SJSA1 (cell line): ENCODE measurements at regions not wholly inside any gene's neighbourhood (a gene's known extent, or its start where the extent isn't known, plus 50 kb on each side); places are given as distances from the start of the nearest gene placed in this dataset.
A peak's percentile ranks its signal among the peaks of the same experiment; 100 is the strongest.
"Not testable (repeated sequence)": the region's sequence is repeated elsewhere in the genome, so short reads cannot be mapped to it uniquely, and the experiment has no call there.

Source experiments
- DNase-seq, 2 experiments: peaks; one replicate each; pipeline ENCODE4 v3.0.0-alpha.2; 2015 to 2020; ENCODE audit warnings: low spot score in 2 of 2, low read depth in 1 of 2
- H3K27ac ChIP-seq: fragments of 250-450 bp; sonication (Bioruptor Pico); 2 replicates; pipeline ENCODE4 v1.5.1; 2020; ENCODE audit warnings: mild to moderate bottlenecking, moderate library complexity
- H3K27me3 ChIP-seq: fragments of 250-450 bp; sonication (Bioruptor Pico); replicated peaks from 2 replicates; pipeline ENCODE4 v1.5.1; 2020; ENCODE audit warnings: mild to moderate bottlenecking, moderate library complexity
- H3K36me3 ChIP-seq: fragments of 250-450 bp; sonication (Bioruptor Pico); 2 replicates; pipeline ENCODE4 v1.5.1; 2020; ENCODE audit warnings: mild to moderate bottlenecking
- H3K4me1 ChIP-seq: fragments of 250-450 bp; sonication (Bioruptor Pico); replicated peaks from 2 replicates; pipeline ENCODE4 v1.6.1; 2021; ENCODE audit warnings: mild to moderate bottlenecking
- H3K4me3 ChIP-seq: fragments of 250-450 bp; sonication (Bioruptor Pico); 2 replicates; pipeline ENCODE4 v1.5.1; 2020; ENCODE audit warnings: mild to moderate bottlenecking
- H3K9me3 ChIP-seq: fragments of 250-450 bp; sonication (Bioruptor Pico); replicated peaks from 2 replicates; pipeline ENCODE4 v1.5.1; 2020; ENCODE audit warnings: mild to moderate bottlenecking

DNA sequence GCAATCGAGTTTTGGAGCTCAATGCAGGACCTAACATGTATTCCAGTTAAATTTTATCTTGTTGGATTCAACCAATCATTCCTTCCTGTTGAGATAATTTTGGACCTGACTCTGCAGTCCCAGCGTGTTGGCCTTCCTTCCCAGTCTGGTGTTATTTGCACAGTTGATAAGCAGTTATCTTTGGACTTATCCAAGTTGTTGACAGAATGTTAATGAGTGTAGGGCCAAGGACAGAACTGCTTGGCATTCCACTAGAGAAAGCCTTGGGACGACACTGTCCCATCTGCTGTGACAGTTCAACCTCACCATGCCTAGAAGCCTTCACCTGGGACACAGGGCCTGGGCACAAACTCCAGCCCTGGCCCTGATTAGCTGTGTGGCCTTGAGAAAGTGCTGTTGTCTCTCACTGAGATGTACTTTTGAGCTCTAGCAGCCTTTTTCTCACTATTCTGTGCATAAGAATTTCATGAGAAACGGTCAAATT is 104.1 kb upstream of the SLC25A33 start:
- Histone ChIP-seq H3K27ac (no peak overlapping the region), H3K9me3 (no peaks in the 10 kb centered on the region), H3K4me1 (peaks cover 29% of the 10 kb centered on the region), H3K36me3 (no peaks in the 10 kb centered on the region), H3K27me3 (no peaks in the 10 kb centered on the region), H3K4me3 (no peak overlapping the region)
- DNase-seq: no peak

- Histone ChIP-seq H3K27ac (no peak overlapping the region), H3K27me3 (no peaks in the 10 kb centered on the region), H3K9me3 (no peaks in the 10 kb centered on the region), H3K4me1 (peaks cover 29% of the 10 kb centered on the region), H3K36me3 (no peaks in the 10 kb centered on the region), H3K4me3 (no peak overlapping the region)
- DNase-seq: no peak
These were observed 103.2 kb upstream of the SLC25A33 start for GRCh38 chr1:9435854-9436640.

DNA sequence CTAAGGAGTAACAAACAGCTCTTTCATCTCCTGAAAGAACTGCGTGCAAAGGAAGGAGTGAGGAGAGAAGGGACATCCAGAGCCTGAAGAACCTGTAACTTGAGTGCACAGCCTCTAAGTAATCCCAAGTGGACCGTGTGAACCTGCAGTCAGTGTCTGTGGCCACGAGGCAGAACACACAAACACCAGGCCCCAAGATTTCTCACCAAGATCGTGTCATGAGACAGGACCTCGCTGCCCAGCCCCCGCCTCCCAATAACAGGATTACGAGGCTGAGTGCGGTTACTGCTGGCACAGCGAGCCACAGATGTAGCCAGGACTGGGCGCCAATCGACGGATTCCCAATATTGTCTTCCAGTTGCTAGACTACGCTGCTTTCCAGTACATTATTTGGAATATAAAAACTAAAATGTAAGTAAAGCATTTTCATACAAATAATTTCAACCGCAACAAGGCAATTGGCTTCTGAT is 101.3 kb upstream of the SLC25A33 start:
- Histone ChIP-seq H3K36me3 (no peaks in the 10 kb centered on the region), H3K4me3 (0 out of 2 replicates have a peak overlapping the region, but pooled peaks have one; percentile 3), H3K27ac (peak overlapping the region; percentile 69), H3K9me3 (no peaks in the 10 kb centered on the region), H3K27me3 (no peaks in the 10 kb centered on the region), H3K4me1 (peaks cover 48% of the 10 kb centered on the region)
- peak; percentile 16 to 53 for DNase-seq

- peak; percentile 88 to 91 for DNase-seq
- 0 out of 2 replicates have a peak overlapping the region, but pooled peaks have one; percentile 3 for H3K4me3 ChIP-seq
These were observed 100.7 kb upstream of the SLC25A33 start for GRCh38 chr1:9438431-9439073.

GRCh38 chr1:9439074-9439761 is 100.0 kb upstream of the SLC25A33 start:
- H3K36me3 ChIP-seq: no peaks in the 10 kb centered on the region

More at GRCh38 chr1:9438431-9439073, 100.7 kb upstream of the SLC25A33 start:
- no peaks in the 10 kb centered on the region for H3K27me3 ChIP-seq
- H3K36me3 ChIP-seq: no peaks in the 10 kb centered on the region
- no peaks in the 10 kb centered on the region for H3K9me3 ChIP-seq
- H3K4me1 ChIP-seq: peaks cover 51% of the 10 kb centered on the region
- H3K27ac ChIP-seq: peak overlapping the region; percentile 69

GRCh38 chr1:9440261-9440660 is 99.0 kb upstream of the SLC25A33 start:
- no peak for DNase-seq
- Histone ChIP-seq H3K27ac (no peak overlapping the region), H3K9me3 (no peaks in the 10 kb centered on the region), H3K27me3 (no peaks in the 10 kb centered on the region), H3K4me3 (no peak overlapping the region), H3K4me1 (peaks cover 67% of the 10 kb centered on the region), H3K36me3 (no peaks in the 10 kb centered on the region)

More at GRCh38 chr1:9439074-9439761, 100.0 kb upstream of the SLC25A33 start:
- no peak for DNase-seq
- H3K27me3 ChIP-seq: no peaks in the 10 kb centered on the region
- H3K9me3 ChIP-seq: no peaks in the 10 kb centered on the region
- H3K4me3 ChIP-seq: no peak overlapping the region
- peak overlapping the region; percentile 69 for H3K27ac ChIP-seq
- H3K4me1 ChIP-seq: peaks cover 58% of the 10 kb centered on the region

GRCh38 chr1:9440763-9441194 is 98.5 kb upstream of the SLC25A33 start:
- Histone ChIP-seq H3K4me1 (peaks cover 68% of the 10 kb centered on the region), H3K36me3 (no peaks in the 10 kb centered on the region), H3K4me3 (no peak overlapping the region), H3K27me3 (no peaks in the 10 kb centered on the region), H3K9me3 (no peaks in the 10 kb centered on the region), H3K27ac (no peak overlapping the region)
- no peak for DNase-seq

GRCh38 chr1:9441451-9442133 is 97.7 kb upstream of the SLC25A33 start:
- no peak overlapping the region for H3K27ac ChIP-seq
- peaks cover 68% of the 10 kb centered on the region for H3K4me1 ChIP-seq
- no peaks in the 10 kb centered on the region for H3K27me3 ChIP-seq
- H3K4me3 ChIP-seq: no peak overlapping the region
- DNase-seq: no peak
- no peaks in the 10 kb centered on the region for H3K9me3 ChIP-seq
- H3K36me3 ChIP-seq: no peaks in the 10 kb centered on the region

- Histone ChIP-seq H3K4me3 (no peak overlapping the region), H3K9me3 (no peaks in the 10 kb centered on the region), H3K4me1 (peaks cover 64% of the 10 kb centered on the region), H3K27ac (no peak overlapping the region), H3K27me3 (no peaks in the 10 kb centered on the region), H3K36me3 (no peaks in the 10 kb centered on the region)
- DNase-seq: peak in 1 of 2 experiments; percentile 59
These were observed 96.9 kb upstream of the SLC25A33 start for GRCh38 chr1:9442278-9442846.

DNA sequence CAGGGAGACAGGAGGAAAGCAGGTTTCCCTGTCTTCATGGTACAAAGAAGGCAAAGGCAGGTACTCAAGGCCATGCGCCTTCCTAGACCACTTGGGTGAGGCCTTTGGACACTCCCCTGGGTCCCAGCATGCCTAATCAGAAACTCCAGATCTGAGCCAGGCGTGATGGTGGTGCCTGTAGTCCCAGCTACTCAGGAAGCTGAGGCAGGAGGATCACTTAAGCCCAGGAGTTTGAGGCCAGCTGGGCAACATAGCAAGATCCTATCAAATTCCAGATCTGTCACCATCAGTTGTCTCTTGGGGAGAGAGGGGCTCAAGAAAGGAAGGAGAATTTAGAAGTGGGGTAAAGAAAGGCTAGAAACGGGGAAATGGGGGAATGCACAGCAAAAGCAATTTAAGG is 96.3 kb upstream of the SLC25A33 start:
- Histone ChIP-seq H3K27me3 (no peaks in the 10 kb centered on the region), H3K36me3 (no peaks in the 10 kb centered on the region), H3K4me3 (no peak overlapping the region), H3K27ac (no peak overlapping the region), H3K4me1 (peaks cover 63% of the 10 kb centered on the region), H3K9me3 (no peaks in the 10 kb centered on the region)
- DNase-seq: no peak

- peak overlapping the region; percentile 21; the same call in 1 of the 2 replicates for H3K27ac ChIP-seq
- H3K4me3 ChIP-seq: no peak overlapping the region
- H3K27me3 ChIP-seq: no peaks in the 10 kb centered on the region
- peak; percentile 53 to 57 for DNase-seq
- H3K36me3 ChIP-seq: no peaks in the 10 kb centered on the region
- H3K4me1 ChIP-seq: peaks cover 63% of the 10 kb centered on the region
- no peaks in the 10 kb centered on the region for H3K9me3 ChIP-seq
These were observed 95.3 kb upstream of the SLC25A33 start for GRCh38 chr1:9443913-9444445.

- no peak for DNase-seq
These were observed 94.7 kb upstream of the SLC25A33 start for GRCh38 chr1:9444532-9444931.

GRCh38 chr1:9445081-9445480 is 94.2 kb upstream of the SLC25A33 start:
- peaks cover 59% of the 10 kb centered on the region for H3K4me1 ChIP-seq
- not testable (repeated sequence) for H3K4me3 ChIP-seq, H3K27me3 ChIP-seq, H3K27ac ChIP-seq, DNase-seq, H3K36me3 ChIP-seq, H3K9me3 ChIP-seq

More at GRCh38 chr1:9444532-9444931, 94.7 kb upstream of the SLC25A33 start:
- Histone ChIP-seq H3K36me3 (no peaks in the 10 kb centered on the region), H3K9me3 (no peaks in the 10 kb centered on the region), H3K27ac (no peak overlapping the region), H3K4me1 (peaks cover 61% of the 10 kb centered on the region), H3K27me3 (no peaks in the 10 kb centered on the region), H3K4me3 (no peak overlapping the region)
